Spinal cord (tissue), 9 donors: ENCODE measurements at regions not wholly inside any gene's neighbourhood (a gene's known extent, or its start where the extent isn't known, plus 50 kb on each side); places are given as distances from the start of the nearest gene placed in this dataset.

ENCODE experiments used
- DNase-seq, 6 donors: peaks; one replicate each; pipeline versions ENCODE4 v3.0.0 to v3.0.0-alpha.2; 2013 to 2015; ENCODE audit warnings: low spot score in 6 of 6, low read depth in 4 of 6
- H3K27ac ChIP-seq: one replicate; pipeline ENCODE4 v1.5.1; 2013; ENCODE audit warnings: low read depth, low read length, control low read depth
- H3K27me3 ChIP-seq: one replicate; pipeline ENCODE4 v1.6.1; 2013; ENCODE audit warnings: low read length; ENCODE audit not compliant: control insufficient read depth, insufficient read depth
- H3K36me3 ChIP-seq: one replicate; pipeline ENCODE4 v1.6.1; 2013; ENCODE audit warnings: low read length; ENCODE audit not compliant: control insufficient read depth, insufficient read depth
- H3K4me1 ChIP-seq: one replicate; pipeline ENCODE4 v1.6.1; 2013; ENCODE audit warnings: low read length; ENCODE audit not compliant: control insufficient read depth, insufficient read depth
- H3K4me3 ChIP-seq: one replicate; pipeline ENCODE4 v1.5.1; 2013; ENCODE audit warnings: low read depth, low read length, control low read depth
- H3K9me3 ChIP-seq: one replicate; pipeline ENCODE4 v1.6.1; 2013; ENCODE audit warnings: low read length; ENCODE audit not compliant: control insufficient read depth, insufficient read depth
- WGBS: methylation state at CpG from one replicate; pipeline ENCODE4 v1.1.5; 2013; ENCODE audit warnings: missing lambda C conversion rate; ENCODE audit not compliant: insufficient coverage; 5-methylcytosine and 5-hydroxymethylcytosine counted together
- donor health status: healthy.

DNA sequence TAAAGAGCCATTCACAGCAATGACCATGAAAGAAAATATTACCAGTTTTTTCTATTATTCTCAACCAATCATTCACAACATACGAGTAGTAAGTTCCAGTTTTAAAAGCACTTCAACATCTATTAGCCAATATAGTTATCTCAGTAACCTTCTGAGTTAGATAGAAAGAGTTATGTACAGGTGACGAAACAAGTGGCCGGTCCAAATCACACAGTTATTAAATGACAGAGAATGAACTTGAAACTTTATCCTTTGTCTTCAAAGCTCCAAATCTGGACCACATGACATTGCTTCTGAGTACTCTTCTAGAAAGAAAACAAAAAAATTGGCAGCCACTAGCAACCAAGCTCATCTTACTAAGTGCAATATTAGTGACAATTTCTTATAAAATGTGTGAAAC, 393.8 kb downstream of the OMA1 start:
- Histone ChIP-seq H3K4me3 (no peak overlapping the region), H3K27ac (no peak overlapping the region), H3K36me3 (no peaks in the 10 kb centered on the region), H3K9me3 (no peaks in the 10 kb centered on the region), H3K27me3 (no peaks in the 10 kb centered on the region), H3K4me1 (peaks cover 3% of the 10 kb centered on the region)
- DNase-seq, result no peak
- no CpG with 5 or more reads among the region's 3 CpGs for WGBS

DNA sequence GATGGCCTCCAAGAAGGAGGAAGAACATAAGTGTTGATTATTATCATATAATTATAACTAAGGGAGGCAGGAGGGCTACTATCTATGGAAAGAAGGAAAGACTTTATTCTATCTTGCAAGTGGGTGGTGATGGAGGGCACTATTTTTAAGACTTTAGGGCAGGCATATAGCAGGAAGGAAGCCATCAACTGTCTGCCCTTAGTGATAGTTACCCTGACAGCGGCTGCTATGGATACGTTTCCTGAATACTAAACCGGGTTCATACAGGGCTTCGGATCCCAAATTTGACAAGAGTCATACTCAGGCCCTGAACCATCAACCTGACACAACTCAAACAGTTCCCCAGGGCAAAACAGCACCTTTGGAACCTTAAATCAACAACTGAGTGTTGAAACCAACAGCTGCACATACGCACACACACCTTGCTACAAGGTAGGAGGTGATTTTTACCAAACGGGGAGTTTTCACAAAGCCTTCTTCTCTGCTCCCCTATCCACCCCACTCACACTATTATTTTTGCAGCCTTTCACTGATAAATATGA, 397.2 kb downstream of the OMA1 start:
- H3K4me1 ChIP-seq, result no peaks in the 10 kb centered on the region
- H3K9me3 ChIP-seq, result peaks cover 2% of the 10 kb centered on the region
- DNase-seq, result no peak
- H3K4me3 ChIP-seq, result no peak overlapping the region
- no peaks in the 10 kb centered on the region for H3K36me3 ChIP-seq
- H3K27me3 ChIP-seq, result no peaks in the 10 kb centered on the region
- WGBS, result 88% methylated on average over 3 of the region's 6 CpGs
- no peak overlapping the region for H3K27ac ChIP-seq

DNA sequence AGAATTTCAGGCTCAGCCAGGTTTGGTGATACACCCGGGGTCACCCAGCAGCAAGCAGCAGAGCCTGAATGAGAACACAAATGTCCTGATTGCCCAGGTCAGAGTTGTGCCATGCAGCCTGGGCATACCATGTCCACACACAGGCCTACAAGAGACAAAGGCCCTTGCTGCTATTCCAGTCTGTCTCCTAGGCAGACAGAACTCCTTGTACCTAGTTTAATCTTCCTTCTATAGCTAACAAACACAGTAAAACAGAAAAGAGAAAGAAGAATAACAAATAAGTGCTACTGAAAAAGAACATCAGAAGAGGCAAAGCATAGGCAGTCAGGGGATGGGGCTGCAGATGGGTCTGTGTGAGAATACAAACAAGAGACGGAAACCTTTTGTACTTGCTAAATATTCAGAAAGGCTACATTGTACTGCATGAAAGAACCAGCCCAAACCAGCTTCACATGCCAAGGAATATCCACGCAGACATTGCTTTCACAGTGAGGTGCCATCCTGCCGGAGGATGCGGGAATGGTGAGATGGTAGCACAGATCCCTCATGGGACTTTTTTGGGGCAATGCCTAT, 401.7 kb downstream of the OMA1 start:
- no peak overlapping the region for H3K4me3 ChIP-seq
- DNase-seq, result no peak
- H3K9me3 ChIP-seq, result peaks cover 2% of the 10 kb centered on the region
- H3K4me1 ChIP-seq, result no peaks in the 10 kb centered on the region
- no peak overlapping the region for H3K27ac ChIP-seq
- H3K27me3 ChIP-seq, result no peaks in the 10 kb centered on the region
- WGBS, result 64% methylated on average over 5 of the region's 5 CpGs
- H3K36me3 ChIP-seq, result no peaks in the 10 kb centered on the region

DNA sequence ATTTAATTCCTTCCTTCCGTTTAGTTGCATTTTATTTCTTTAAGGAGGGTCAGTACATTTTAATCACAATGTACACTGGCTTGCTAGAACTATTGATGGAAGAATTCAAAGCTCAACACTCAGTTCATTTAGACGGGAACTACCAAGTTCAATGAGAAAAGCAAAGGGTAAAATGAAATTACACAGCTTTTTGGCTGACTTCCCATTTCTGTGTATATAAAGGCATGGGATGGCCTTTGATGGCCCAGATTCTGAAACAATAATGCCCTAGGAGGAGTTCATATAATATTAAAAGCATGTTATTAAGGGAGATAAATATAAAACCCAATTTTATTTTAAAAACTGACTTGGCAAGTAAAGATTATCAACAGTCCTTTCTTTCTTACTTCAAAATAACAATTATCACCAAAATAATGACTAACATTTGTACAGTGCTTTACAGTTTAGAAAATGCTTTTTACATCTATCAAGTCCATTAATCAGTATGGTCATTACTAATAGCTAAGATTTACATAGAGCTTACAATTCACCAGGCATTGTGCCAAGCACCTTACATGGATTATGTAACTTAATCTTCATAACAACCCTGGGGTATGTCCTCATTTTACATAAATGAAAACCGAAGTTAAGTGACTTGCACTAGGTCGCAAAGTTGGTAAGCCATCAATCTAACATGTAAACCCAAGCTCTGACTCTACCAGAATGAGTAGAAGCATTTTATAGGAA, 402.4 kb downstream of the OMA1 start:
- H3K27me3 ChIP-seq, result no peaks in the 10 kb centered on the region
- no peak overlapping the region for H3K4me3 ChIP-seq
- WGBS, result 0% methylated on average over 1 of the region's 4 CpGs
- DNase-seq, result peak in 2 of 6 donors; percentile 45 to 51
- H3K9me3 ChIP-seq, result peaks cover 2% of the 10 kb centered on the region
- no peaks in the 10 kb centered on the region for H3K4me1 ChIP-seq
- H3K36me3 ChIP-seq, result no peaks in the 10 kb centered on the region
- H3K27ac ChIP-seq, result no peak overlapping the region

DNA sequence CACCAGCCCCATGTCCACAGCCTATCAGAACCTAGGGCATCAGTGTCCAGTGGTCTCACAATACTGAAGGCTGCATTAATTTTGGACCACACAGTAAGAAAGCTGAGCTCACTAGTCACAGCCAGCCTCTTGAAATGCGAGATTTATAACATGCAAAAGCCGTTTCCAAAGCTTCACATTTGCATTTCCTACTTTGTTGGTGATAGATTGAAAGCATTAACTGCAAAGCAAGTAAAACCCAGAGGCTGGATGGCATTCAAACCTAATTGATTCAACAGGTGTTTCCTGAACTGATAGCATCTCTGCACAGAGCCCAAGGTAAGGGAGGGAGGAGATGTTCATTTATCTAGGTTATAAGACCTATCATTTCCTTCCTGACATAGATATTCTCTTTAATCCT, 410.1 kb downstream of the OMA1 start:
- Histone ChIP-seq H3K4me1 (no peaks in the 10 kb centered on the region), H3K9me3 (no peaks in the 10 kb centered on the region), H3K4me3 (no peak overlapping the region), H3K36me3 (no peaks in the 10 kb centered on the region), H3K27ac (no peak overlapping the region), H3K27me3 (no peaks in the 10 kb centered on the region)
- no CpG with 5 or more reads among the region's 2 CpGs for WGBS
- DNase-seq, result peak in 1 of 6 donors; percentile 70

DNA sequence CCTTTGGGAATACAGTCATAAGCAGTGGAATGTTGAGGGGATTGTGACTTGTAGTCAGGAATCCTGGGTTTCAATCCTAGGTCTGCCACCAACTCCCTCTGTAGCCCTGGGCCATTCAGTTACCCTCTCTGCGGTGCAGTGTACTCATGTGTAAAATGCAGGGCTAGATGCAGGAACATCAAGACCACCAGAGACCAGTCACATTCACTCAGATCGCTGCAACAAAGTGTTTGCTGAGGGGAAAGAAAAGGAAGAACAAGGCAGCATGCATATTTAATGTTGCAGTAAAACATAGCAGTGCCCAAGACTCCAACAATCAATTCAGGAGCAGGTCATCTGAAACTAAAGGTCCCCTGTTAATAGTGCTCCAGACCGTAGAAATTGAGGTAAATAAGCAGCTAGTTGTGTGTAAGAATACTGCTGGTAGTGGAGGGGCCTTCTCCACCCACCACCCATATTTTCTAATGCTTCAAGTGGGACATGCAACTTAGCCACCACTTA, 410.7 kb downstream of the OMA1 start:
- Histone ChIP-seq H3K36me3 (no peaks in the 10 kb centered on the region), H3K9me3 (no peaks in the 10 kb centered on the region), H3K4me1 (no peaks in the 10 kb centered on the region), H3K4me3 (no peak overlapping the region), H3K27me3 (no peaks in the 10 kb centered on the region), H3K27ac (no peak overlapping the region)
- no peak for DNase-seq
- WGBS, result 80% methylated on average over 1 of the region's 3 CpGs

DNA sequence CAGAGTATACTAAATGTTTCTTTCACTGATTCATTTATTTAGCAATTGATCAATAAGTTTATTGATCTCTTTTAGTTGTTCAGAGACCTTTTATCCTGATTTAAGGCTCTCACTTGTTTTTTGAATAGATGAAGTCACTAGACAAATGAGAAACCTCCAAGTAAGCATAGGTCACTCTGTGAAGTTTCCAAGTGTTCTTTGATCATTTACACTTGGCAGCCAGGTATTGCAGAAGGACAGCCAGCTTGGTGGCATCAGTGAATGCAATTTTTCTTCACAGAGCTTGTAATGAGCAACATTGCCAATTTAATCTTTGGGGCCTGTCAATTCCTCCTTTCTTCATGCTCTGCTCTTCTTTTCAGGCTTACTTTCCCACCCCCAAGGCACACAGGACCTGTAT, 413.0 kb downstream of the OMA1 start:
- H3K4me1 ChIP-seq, result no peaks in the 10 kb centered on the region

DNA sequence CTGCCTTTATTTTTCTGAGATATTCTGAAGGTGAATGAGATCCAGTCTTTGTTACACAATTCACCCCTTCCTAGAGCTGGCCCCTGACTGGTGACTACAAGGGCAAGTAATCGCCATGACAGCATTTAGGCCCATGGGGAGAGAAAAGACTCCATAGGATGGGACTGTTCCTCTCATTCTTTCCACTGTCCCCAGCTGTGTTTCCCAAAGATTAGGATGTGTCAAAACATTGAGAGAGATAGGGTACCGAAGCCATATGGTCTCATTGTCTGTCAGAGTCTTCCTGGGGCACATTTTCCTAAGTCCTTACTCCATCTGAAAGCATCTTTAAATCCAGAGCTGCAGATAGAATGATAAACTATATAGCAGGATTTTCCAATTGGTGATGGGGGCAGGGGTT, 423.5 kb downstream of the OMA1 start:
- H3K36me3 ChIP-seq, result no peaks in the 10 kb centered on the region
- no peaks in the 10 kb centered on the region for H3K27me3 ChIP-seq
- no peak for DNase-seq
- no CpG with 5 or more reads among the region's 2 CpGs for WGBS
- no peaks in the 10 kb centered on the region for H3K9me3 ChIP-seq
- H3K27ac ChIP-seq, result no peak overlapping the region
- no peak overlapping the region for H3K4me3 ChIP-seq
- H3K4me1 ChIP-seq, result no peaks in the 10 kb centered on the region

More for the DNA sequence above, 413.0 kb downstream of the OMA1 start:
- Histone ChIP-seq H3K27ac (no peak overlapping the region), H3K4me3 (no peak overlapping the region), H3K9me3 (no peaks in the 10 kb centered on the region), H3K27me3 (no peaks in the 10 kb centered on the region), H3K36me3 (no peaks in the 10 kb centered on the region)
- DNase-seq, result no peak

DNA sequence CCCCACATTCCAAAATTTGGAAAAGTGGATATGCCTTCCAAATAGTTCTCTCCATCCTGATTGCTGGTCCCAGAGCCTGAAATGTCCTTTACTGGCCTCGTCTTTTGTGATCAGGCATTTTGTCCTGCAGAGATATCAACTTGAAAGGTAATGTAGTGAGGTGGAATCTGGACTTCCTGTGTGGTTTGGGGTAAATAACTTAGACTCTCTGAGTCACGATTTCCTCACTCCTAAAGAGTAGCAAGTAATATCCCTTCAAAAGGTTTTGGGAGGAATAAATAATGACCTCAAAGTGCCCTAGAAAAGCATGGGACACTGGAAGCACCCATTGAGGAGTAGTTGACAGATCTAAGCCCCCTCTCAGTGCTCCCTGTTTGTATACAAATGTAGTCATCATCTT, 426.6 kb downstream of the OMA1 start:
- Histone ChIP-seq H3K36me3 (no peaks in the 10 kb centered on the region), H3K4me3 (no peak overlapping the region), H3K4me1 (no peaks in the 10 kb centered on the region), H3K27me3 (no peaks in the 10 kb centered on the region), H3K27ac (no peak overlapping the region), H3K9me3 (no peaks in the 10 kb centered on the region)
- no peak for DNase-seq
- WGBS, result 60% methylated on average over 1 of the region's 2 CpGs

DNA sequence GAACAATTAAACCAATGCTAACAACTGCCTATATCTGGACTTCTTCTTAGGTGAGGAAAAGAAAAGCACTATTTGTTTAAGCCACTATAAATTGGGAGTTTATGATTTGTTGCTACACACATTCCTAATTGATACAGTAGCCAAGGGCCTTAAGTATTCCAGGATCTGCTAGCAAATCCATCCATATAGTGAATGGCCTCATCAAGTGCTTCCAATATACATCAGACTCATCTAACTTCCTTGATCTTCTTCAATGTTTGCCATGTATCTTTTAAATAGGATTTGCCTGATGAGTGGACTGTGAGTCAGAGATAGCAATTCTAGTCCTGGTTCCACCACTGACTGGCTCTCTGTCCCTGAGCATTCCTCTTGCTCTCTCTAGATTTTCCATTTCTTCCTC, 430.2 kb downstream of the OMA1 start:
- Histone ChIP-seq H3K36me3 (no peaks in the 10 kb centered on the region), H3K4me1 (no peaks in the 10 kb centered on the region), H3K4me3 (no peak overlapping the region), H3K9me3 (no peaks in the 10 kb centered on the region), H3K27me3 (no peaks in the 10 kb centered on the region), H3K27ac (no peak overlapping the region)
- DNase-seq, result no peak
